Smooth muscle cell (in vitro differentiated cells): ENCODE measurements at regions not wholly inside any gene's neighbourhood (a gene's known extent, or its start where the extent isn't known, plus 50 kb on each side); places are given as distances from the start of the nearest gene placed in this dataset.

Experiments used
- DNase-seq: peaks from one replicate; lab custom pipeline; 2025; ENCODE audit not compliant: unreplicated experiment; lab: John Stamatoyannopoulos, UW
- H2AFZ ChIP-seq: fragments of 200-600 bp; sonication (generic); 2 replicates; pipeline ENCODE4 v1.6.0; 2016; ENCODE audit warnings: antibody characterized with exemption, low read depth, mild to moderate bottlenecking
- H3F3A ChIP-seq: fragments of 200-600 bp; sonication (generic); 2 replicates; pipeline ENCODE4 v1.6.0; 2017; ENCODE audit warnings: antibody characterized with exemption, low read depth
- H3K27ac ChIP-seq: fragments of 200-600 bp; sonication (generic); 2 replicates; pipeline ENCODE4 v1.5.1; 2016; ENCODE audit warnings: low read depth, mild to moderate bottlenecking
- H3K27me3 ChIP-seq: fragments of 200-600 bp; sonication (generic); 2 replicates; pipeline ENCODE4 v1.6.1; 2016; ENCODE audit warnings: low read depth, mild to moderate bottlenecking
- H3K36me3 ChIP-seq: fragments of 200-600 bp; sonication (generic); 2 replicates; pipeline ENCODE4 v1.5.1; 2016; ENCODE audit warnings: low read depth
- H3K4me1 ChIP-seq: fragments of 200-600 bp; sonication (generic); 2 replicates; pipeline ENCODE4 v1.5.1; 2016; ENCODE audit warnings: low read depth
- H3K4me2 ChIP-seq: fragments of 200-600 bp; sonication (generic); 2 replicates; pipeline ENCODE4 v1.6.0; 2016; ENCODE audit warnings: mild to moderate bottlenecking
- H3K4me3 ChIP-seq: fragments of 200-600 bp; sonication (generic); 2 replicates; pipeline ENCODE4 v1.5.1; 2016; ENCODE audit warnings: mild to moderate bottlenecking
- H3K79me2 ChIP-seq: fragments of 200-600 bp; sonication (generic); 2 replicates; pipeline ENCODE4 v1.6.0; 2016; ENCODE audit warnings: low read depth, mild to moderate bottlenecking
- H3K9ac ChIP-seq: fragments of 200-600 bp; sonication (generic); 2 replicates; pipeline ENCODE4 v1.6.0; 2016; ENCODE audit warnings: low read depth
- H3K9me3 ChIP-seq: fragments of 200-600 bp; sonication (generic); replicated peaks from 2 replicates; pipeline ENCODE4 v1.5.1; 2016; ENCODE audit warnings: low read depth
- H4K20me1 ChIP-seq: fragments of 200-600 bp; sonication (generic); 2 replicates; pipeline ENCODE4 v1.6.0; 2016; ENCODE audit warnings: low read depth
- CTCF ChIP-seq: fragments of 200-600 bp; sonication (generic); IDR thresholded peaks from 2 replicates; pipeline ENCODE4 v1.5.1; 2017; ENCODE audit warnings: borderline replicate concordance, mild to moderate bottlenecking, antibody characterized with exemption; ENCODE audit not compliant: insufficient read depth, poor library complexity, severe bottlenecking
- WGBS: methylation state at CpG from one replicate; pipeline ENCODE4 v1.1.7; 2016; ENCODE audit warnings: low lambda C conversion rate; 5-methylcytosine and 5-hydroxymethylcytosine counted together

- H3K9me3 ChIP-seq = no peaks in the 10 kb centered on the region
- peaks cover 64% of the 10 kb centered on the region for H3K27me3 ChIP-seq
- H3K36me3 ChIP-seq = no peaks in the 10 kb centered on the region
- no peak overlapping the region for H3K9ac ChIP-seq
- no peak overlapping the region for H3K4me3 ChIP-seq
- TF ChIP-seq CTCF = no peak
- no peak overlapping the region for H3K4me2 ChIP-seq
- no peak overlapping the region for H3K27ac ChIP-seq
- no peak overlapping the region for H2AFZ ChIP-seq
- DNase-seq = no peak
- no peaks in the 10 kb centered on the region for H4K20me1 ChIP-seq
- WGBS = 91% methylated on average over 3 of the region's 3 CpGs
- H3K4me1 ChIP-seq = no peaks in the 10 kb centered on the region
- H3F3A ChIP-seq = no peaks in the 10 kb centered on the region
- no peaks in the 10 kb centered on the region for H3K79me2 ChIP-seq
Measured at GRCh38 chr15:96551722-96552121, 221.2 kb downstream of the NR2F2 start.

- H2AFZ ChIP-seq = no peak overlapping the region
- H3K27ac ChIP-seq = no peak overlapping the region
- no peaks in the 10 kb centered on the region for H4K20me1 ChIP-seq
- no peaks in the 10 kb centered on the region for H3K4me1 ChIP-seq
- H3K36me3 ChIP-seq = no peaks in the 10 kb centered on the region
- H3K4me2 ChIP-seq = no peak overlapping the region
- H3K4me3 ChIP-seq = no peak overlapping the region
- H3K27me3 ChIP-seq = peaks cover 61% of the 10 kb centered on the region
- TF ChIP-seq CTCF = no peak
- no peak overlapping the region for H3K9ac ChIP-seq
- DNase-seq = no peak
- WGBS = 90% methylated on average over 4 of the region's 4 CpGs
- no peaks in the 10 kb centered on the region for H3F3A ChIP-seq
- H3K9me3 ChIP-seq = no peaks in the 10 kb centered on the region
- H3K79me2 ChIP-seq = no peaks in the 10 kb centered on the region
Measured at GRCh38 chr15:96553006-96553405, 222.5 kb downstream of the NR2F2 start.

- H3K4me1 ChIP-seq = no peaks in the 10 kb centered on the region
- no peaks in the 10 kb centered on the region for H3K36me3 ChIP-seq
- no peaks in the 10 kb centered on the region for H3F3A ChIP-seq
- H3K4me3 ChIP-seq = no peak overlapping the region
- 90% methylated on average over 5 of the region's 5 CpGs for WGBS
- H3K27me3 ChIP-seq = peaks cover 64% of the 10 kb centered on the region
- no peaks in the 10 kb centered on the region for H4K20me1 ChIP-seq
- TF ChIP-seq CTCF = no peak
- H3K79me2 ChIP-seq = no peaks in the 10 kb centered on the region
- no peak overlapping the region for H3K9ac ChIP-seq
- H3K9me3 ChIP-seq = no peaks in the 10 kb centered on the region
- no peak overlapping the region for H3K27ac ChIP-seq
- no peak for DNase-seq
- H2AFZ ChIP-seq = no peak overlapping the region
- H3K4me2 ChIP-seq = no peak overlapping the region
Measured at GRCh38 chr15:96553451-96553850, 223.0 kb downstream of the NR2F2 start.

- no peak overlapping the region for H3K4me2 ChIP-seq
- 89% methylated on average over 6 of the region's 6 CpGs for WGBS
Measured at GRCh38 chr15:96553931-96554330, 223.4 kb downstream of the NR2F2 start.

More at GRCh38 chr15:96553931-96554330, 223.4 kb downstream of the NR2F2 start:
- no peak overlapping the region for H2AFZ ChIP-seq
- H3F3A ChIP-seq = no peaks in the 10 kb centered on the region
- H3K9ac ChIP-seq = no peak overlapping the region
- no peak overlapping the region for H3K4me3 ChIP-seq
- no peak for TF ChIP-seq CTCF
- no peak for DNase-seq
- peaks cover 69% of the 10 kb centered on the region for H3K27me3 ChIP-seq
- H4K20me1 ChIP-seq = no peaks in the 10 kb centered on the region
- no peaks in the 10 kb centered on the region for H3K36me3 ChIP-seq
- no peaks in the 10 kb centered on the region for H3K4me1 ChIP-seq
- no peak overlapping the region for H3K27ac ChIP-seq
- no peaks in the 10 kb centered on the region for H3K79me2 ChIP-seq
- no peaks in the 10 kb centered on the region for H3K9me3 ChIP-seq
